ENCODE measurements at regions not wholly inside any gene's neighbourhood (a gene's known extent, or its start where the extent isn't known, plus 50 kb on each side); places are given as distances from the start of the nearest gene placed in this dataset.

DNA sequence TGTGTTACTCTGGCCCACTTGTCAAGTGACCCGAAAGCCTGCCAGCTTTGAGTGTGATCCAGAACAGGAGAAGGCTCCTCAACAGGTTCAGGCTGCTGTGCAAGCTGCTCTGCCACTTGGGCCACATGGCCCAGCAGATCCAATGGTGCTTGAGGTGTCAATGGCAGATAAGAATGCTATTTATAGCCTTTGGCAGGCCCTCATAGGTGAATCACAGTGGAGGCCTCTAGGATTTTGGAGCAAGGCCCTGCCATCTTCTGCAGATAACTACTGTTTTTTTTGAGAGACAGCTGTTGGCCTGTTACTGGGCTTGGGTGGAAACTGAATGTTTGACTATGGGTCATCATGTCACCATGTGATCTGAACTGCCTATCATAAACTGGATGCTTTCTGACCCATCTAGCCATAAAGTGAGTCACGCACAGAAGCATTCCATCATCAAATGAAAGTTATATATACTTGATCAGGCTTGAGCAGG, 180.8 kb downstream of the CARTPT start:
- no peak for DNase-seq (ENCODE audit: low spot score)
- ChIA-PET CTCF (no interaction called here), POLR2A (ENCODE audit: low non-redundant PET) (no interaction called here)
- Histone ChIP-seq H3K4me3 (ENCODE audit: low read depth, low read length, poor library complexity, severe bottlenecking) (no peak overlapping the region), H3K9me3 (ENCODE audit: low read depth, low read length, poor library complexity, severe bottlenecking) (no peaks in the 10 kb centered on the region), H3K27me3 (replicated peaks; ENCODE audit: insufficient read depth, low read depth, low read length, poor library complexity) (no peaks in the 10 kb centered on the region), H3K4me1 (ENCODE audit: insufficient read depth, low read length, poor library complexity, severe bottlenecking) (no peaks in the 10 kb centered on the region), H3K36me3 (ENCODE audit: insufficient read depth, low read length, poor library complexity, severe bottlenecking) (no peaks in the 10 kb centered on the region), H3K27ac (ENCODE audit: low read depth, low read length, poor library complexity, severe bottlenecking) (no peak overlapping the region)
- no TSS peak for BruUV-seq (replicated peaks)
- intact Hi-C loops (cut with micrococcal nuclease; ENCODE audit: unreplicated experiment): no loop called here
- TF ChIP-seq EZH2 (IDR thresholded peaks at IDR 0.05; ENCODE audit: borderline replicate concordance, low read depth, low read length, poor library complexity, severe bottlenecking): no peak
- TF ChIP-seq, protein P1, sequence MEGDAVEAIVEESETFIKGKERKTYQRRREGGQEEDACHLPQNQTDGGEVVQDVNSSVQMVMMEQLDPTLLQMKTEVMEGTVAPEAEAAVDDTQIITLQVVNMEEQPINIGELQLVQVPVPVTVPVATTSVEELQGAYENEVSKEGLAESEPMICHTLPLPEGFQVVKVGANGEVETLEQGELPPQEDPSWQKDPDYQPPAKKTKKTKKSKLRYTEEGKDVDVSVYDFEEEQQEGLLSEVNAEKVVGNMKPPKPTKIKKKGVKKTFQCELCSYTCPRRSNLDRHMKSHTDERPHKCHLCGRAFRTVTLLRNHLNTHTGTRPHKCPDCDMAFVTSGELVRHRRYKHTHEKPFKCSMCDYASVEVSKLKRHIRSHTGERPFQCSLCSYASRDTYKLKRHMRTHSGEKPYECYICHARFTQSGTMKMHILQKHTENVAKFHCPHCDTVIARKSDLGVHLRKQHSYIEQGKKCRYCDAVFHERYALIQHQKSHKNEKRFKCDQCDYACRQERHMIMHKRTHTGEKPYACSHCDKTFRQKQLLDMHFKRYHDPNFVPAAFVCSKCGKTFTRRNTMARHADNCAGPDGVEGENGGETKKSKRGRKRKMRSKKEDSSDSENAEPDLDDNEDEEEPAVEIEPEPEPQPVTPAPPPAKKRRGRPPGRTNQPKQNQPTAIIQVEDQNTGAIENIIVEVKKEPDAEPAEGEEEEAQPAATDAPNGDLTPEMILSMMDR (conservative IDR thresholded peaks at IDR 0.05; ENCODE audit: low read depth, low read length): no peak

DNA sequence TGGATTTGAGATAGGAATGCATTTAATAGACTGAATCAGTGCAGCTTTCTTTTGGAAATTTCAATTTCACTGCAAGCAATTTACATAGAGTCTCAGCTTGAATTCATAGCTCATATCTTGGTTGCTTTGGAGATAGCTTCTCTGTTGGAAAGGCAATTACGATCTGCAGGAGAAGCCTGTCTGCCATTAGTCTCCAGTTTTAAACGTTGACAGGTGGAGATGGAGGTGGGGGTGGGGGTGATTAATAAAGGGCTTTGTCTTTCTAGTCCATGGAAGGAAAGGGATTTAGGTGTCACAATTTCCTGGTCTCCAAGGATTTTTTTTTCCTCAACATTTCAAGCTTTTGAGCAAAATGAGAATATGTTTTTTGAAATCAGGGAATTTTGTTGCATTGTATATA, 184.7 kb downstream of the CARTPT start:
- BruUV-seq (replicated peaks): no TSS peak
- Histone ChIP-seq H3K36me3 (ENCODE audit: insufficient read depth, low read length, poor library complexity, severe bottlenecking) (no peaks in the 10 kb centered on the region), H3K4me1 (ENCODE audit: insufficient read depth, low read length, poor library complexity, severe bottlenecking) (no peaks in the 10 kb centered on the region), H3K9me3 (ENCODE audit: low read depth, low read length, poor library complexity, severe bottlenecking) (no peaks in the 10 kb centered on the region), H3K27ac (ENCODE audit: low read depth, low read length, poor library complexity, severe bottlenecking) (no peak overlapping the region), H3K4me3 (ENCODE audit: low read depth, low read length, poor library complexity, severe bottlenecking) (no peak overlapping the region), H3K27me3 (replicated peaks; ENCODE audit: insufficient read depth, low read depth, low read length, poor library complexity) (no peaks in the 10 kb centered on the region)
- TF ChIP-seq, protein P1 (conservative IDR thresholded peaks at IDR 0.05; ENCODE audit: low read depth, low read length): no peak
- TF ChIP-seq EZH2 (IDR thresholded peaks at IDR 0.05; ENCODE audit: borderline replicate concordance, low read depth, low read length, poor library complexity, severe bottlenecking): no peak
- intact Hi-C loops (cut with micrococcal nuclease; ENCODE audit: unreplicated experiment): no loop called here
- ChIA-PET POLR2A (ENCODE audit: low non-redundant PET) (no interaction called here), CTCF (no interaction called here)
- DNase-seq (ENCODE audit: low spot score): no peak

DNA sequence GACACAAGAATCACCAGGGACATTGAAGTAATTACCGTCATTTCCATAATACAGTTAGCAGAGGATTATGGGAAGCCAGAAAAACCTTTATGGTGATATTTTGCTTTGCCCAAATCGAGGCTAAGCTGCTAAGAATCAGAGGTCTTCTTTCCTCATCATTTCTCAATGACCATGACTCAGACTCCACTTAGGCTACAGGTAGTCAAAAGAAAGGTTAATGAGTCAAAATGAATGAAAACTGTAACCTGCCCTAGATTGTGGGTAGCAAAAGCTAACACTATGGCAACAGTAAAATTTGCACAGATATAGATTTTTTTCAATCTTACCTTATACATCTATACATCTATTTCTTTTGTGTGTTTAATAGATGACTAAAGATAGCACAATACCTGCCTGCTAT, 185.8 kb downstream of the CARTPT start:
- POLR2A ChIA-PET (ENCODE audit: low non-redundant PET): no interaction called here
- no peak for DNase-seq (ENCODE audit: low spot score)
- Histone ChIP-seq H3K36me3 (ENCODE audit: insufficient read depth, low read length, poor library complexity, severe bottlenecking) (no peaks in the 10 kb centered on the region), H3K27ac (ENCODE audit: low read depth, low read length, poor library complexity, severe bottlenecking) (no peak overlapping the region), H3K4me1 (ENCODE audit: insufficient read depth, low read length, poor library complexity, severe bottlenecking) (no peaks in the 10 kb centered on the region), H3K9me3 (ENCODE audit: low read depth, low read length, poor library complexity, severe bottlenecking) (no peaks in the 10 kb centered on the region), H3K4me3 (ENCODE audit: low read depth, low read length, poor library complexity, severe bottlenecking) (no peak overlapping the region), H3K27me3 (replicated peaks; ENCODE audit: insufficient read depth, low read depth, low read length, poor library complexity) (no peaks in the 10 kb centered on the region)
- CTCF ChIA-PET: no interaction called here
- BruUV-seq (replicated peaks): no TSS peak
- no peak for TF ChIP-seq EZH2 (IDR thresholded peaks at IDR 0.05; ENCODE audit: borderline replicate concordance, low read depth, low read length, poor library complexity, severe bottlenecking)
- intact Hi-C loops (cut with micrococcal nuclease; ENCODE audit: unreplicated experiment): no loop called here
